Neural crest cell (in vitro differentiated cells): ENCODE measurements at regions not wholly inside any gene's neighbourhood (a gene's known extent, or its start where the extent isn't known, plus 50 kb on each side); places are given as distances from the start of the nearest gene placed in this dataset.
"Not testable (repeated sequence)": the region's sequence is repeated elsewhere in the genome, so short reads cannot be mapped to it uniquely, and the experiment has no call there.

ENCODE experiments used
- DNase-seq: peaks from one replicate; pipeline ENCODE4 v3.0.0; 2021; ENCODE audit warnings: low read depth, mixed read lengths, low spot score
- H3K27ac Mint-ChIP-seq: one replicate; pipeline ENCODE4 v1.8.0; 2021; ENCODE audit warnings: mild to moderate bottlenecking, mixed read lengths; ENCODE audit not compliant: unreplicated experiment
- H3K27me3 Mint-ChIP-seq: 2 replicates; pipeline ENCODE4 v1.8.0; 2021; ENCODE audit warnings: low read depth, mild to moderate bottlenecking, mixed read lengths
- H3K36me3 Mint-ChIP-seq: 2 replicates; pipeline ENCODE4 v1.8.0; 2021; ENCODE audit warnings: low read depth, mild to moderate bottlenecking, mixed read lengths
- H3K4me1 Mint-ChIP-seq: 2 replicates; pipeline ENCODE4 v1.8.0; 2021; ENCODE audit warnings: mixed read lengths
- H3K4me3 Mint-ChIP-seq: one replicate; pipeline ENCODE4 v1.8.0; 2021; ENCODE audit warnings: mild to moderate bottlenecking, mixed read lengths
- H3K9me3 Mint-ChIP-seq: 2 replicates; pipeline ENCODE4 v1.8.0; 2021; ENCODE audit warnings: mixed read lengths
- TF ChIP-seq, protein P1 (sequence below): fragments of 200-600 bp; sonication (generic); conservative IDR thresholded peaks from 2 replicates; pipeline ENCODE4 v1.5.0; 2021; ENCODE audit warnings: antibody characterized with exemption, mild to moderate bottlenecking

- Mint-ChIP-seq H3K36me3 (no peaks in the 10 kb centered on the region), H3K9me3 (no peaks in the 10 kb centered on the region), H3K27ac (no peak overlapping the region), H3K27me3 (no peaks in the 10 kb centered on the region), H3K4me3 (no peak overlapping the region), H3K4me1 (no peaks in the 10 kb centered on the region)
- TF ChIP-seq, protein P1, sequence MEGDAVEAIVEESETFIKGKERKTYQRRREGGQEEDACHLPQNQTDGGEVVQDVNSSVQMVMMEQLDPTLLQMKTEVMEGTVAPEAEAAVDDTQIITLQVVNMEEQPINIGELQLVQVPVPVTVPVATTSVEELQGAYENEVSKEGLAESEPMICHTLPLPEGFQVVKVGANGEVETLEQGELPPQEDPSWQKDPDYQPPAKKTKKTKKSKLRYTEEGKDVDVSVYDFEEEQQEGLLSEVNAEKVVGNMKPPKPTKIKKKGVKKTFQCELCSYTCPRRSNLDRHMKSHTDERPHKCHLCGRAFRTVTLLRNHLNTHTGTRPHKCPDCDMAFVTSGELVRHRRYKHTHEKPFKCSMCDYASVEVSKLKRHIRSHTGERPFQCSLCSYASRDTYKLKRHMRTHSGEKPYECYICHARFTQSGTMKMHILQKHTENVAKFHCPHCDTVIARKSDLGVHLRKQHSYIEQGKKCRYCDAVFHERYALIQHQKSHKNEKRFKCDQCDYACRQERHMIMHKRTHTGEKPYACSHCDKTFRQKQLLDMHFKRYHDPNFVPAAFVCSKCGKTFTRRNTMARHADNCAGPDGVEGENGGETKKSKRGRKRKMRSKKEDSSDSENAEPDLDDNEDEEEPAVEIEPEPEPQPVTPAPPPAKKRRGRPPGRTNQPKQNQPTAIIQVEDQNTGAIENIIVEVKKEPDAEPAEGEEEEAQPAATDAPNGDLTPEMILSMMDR, result no peak
- DNase-seq, result no peak
Observed at GRCh38 chr6:134806180-134806798, 143.6 kb downstream of the ALDH8A1 start.

DNA sequence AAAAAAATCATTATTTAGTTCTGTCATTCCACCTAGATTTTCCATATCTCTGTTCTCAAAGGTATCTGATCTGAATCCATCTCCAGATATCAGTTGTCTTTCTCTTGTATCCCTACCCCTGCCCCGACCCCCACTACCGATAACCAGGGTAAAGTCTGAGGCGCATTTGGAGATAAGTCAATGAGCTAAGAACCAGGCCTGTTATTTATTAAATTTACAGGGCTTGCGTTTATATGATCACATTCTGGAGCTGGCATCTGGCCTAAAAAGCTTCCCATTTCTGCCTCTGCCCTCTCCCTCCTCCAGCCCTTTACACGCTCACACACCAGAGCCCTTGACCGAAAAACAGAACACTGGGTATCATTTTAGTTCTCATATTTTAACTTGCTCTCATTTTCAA lies 144.7 kb downstream of the ALDH8A1 start:
- H3K36me3 Mint-ChIP-seq, result no peaks in the 10 kb centered on the region
- H3K4me1 Mint-ChIP-seq, result no peaks in the 10 kb centered on the region
- no peak overlapping the region for H3K4me3 Mint-ChIP-seq
- no peaks in the 10 kb centered on the region for H3K9me3 Mint-ChIP-seq
- no peaks in the 10 kb centered on the region for H3K27me3 Mint-ChIP-seq
- H3K27ac Mint-ChIP-seq, result no peak overlapping the region
- TF ChIP-seq, protein P1, result no peak
- no peak for DNase-seq

- not testable (repeated sequence) for H3K27ac Mint-ChIP-seq, H3K36me3 Mint-ChIP-seq, H3K4me1 Mint-ChIP-seq, H3K9me3 Mint-ChIP-seq, H3K27me3 Mint-ChIP-seq, H3K4me3 Mint-ChIP-seq, DNase-seq
Observed at GRCh38 chr6:134804311-134804710, 145.6 kb downstream of the ALDH8A1 start.

GRCh38 chr6:134802426-134803058 lies 147.4 kb downstream of the ALDH8A1 start:
- Mint-ChIP-seq H3K27ac (no peak overlapping the region), H3K4me3 (no peak overlapping the region), H3K9me3 (no peaks in the 10 kb centered on the region), H3K4me1 (no peaks in the 10 kb centered on the region), H3K27me3 (no peaks in the 10 kb centered on the region), H3K36me3 (no peaks in the 10 kb centered on the region)
- DNase-seq, result no peak
- TF ChIP-seq, protein P1, result no peak

DNA sequence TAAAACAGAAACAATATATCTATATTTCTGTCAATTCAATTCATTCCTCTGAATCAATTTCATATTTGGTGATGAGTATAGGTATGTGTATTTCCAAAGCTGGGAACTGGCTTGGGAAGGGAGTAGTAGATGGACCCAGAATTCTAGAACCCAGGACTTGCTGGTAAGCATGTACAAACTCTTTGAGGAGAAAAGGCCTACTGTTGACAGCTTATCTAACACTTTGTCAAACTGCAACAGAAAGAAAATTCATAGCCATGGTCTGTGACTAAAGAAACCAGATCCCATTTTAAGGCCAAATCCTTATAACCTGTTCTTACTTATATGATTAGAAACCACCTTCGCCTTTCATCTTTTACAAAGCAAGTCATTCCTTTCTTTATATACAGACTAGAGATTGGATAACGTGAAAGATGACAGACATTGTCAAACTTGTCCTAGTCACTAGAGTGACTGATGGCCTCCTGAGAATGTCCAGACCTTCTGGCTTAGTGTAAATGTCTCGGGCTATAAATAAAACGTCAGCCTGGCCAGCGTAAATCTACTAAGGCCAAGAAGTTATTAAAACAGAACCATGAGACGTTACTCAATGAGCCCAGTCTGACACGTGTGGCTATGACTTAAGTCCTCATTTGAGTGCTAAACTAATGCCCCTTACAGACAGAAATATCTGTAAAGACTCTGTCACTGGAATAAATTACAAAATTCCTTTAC lies 152.3 kb downstream of the ALDH8A1 start:
- Mint-ChIP-seq H3K27ac (no peak overlapping the region), H3K9me3 (peaks cover 15% of the 10 kb centered on the region), H3K36me3 (peaks cover 6% of the 10 kb centered on the region), H3K4me1 (peaks cover 5% of the 10 kb centered on the region), H3K4me3 (no peak overlapping the region), H3K27me3 (no peaks in the 10 kb centered on the region)
- TF ChIP-seq, protein P1, result no peak
- DNase-seq, result no peak

- Mint-ChIP-seq H3K9me3 (peaks cover 23% of the 10 kb centered on the region), H3K27ac (no peak overlapping the region), H3K36me3 (peaks cover 13% of the 10 kb centered on the region), H3K4me3 (no peak overlapping the region), H3K4me1 (peaks cover 5% of the 10 kb centered on the region), H3K27me3 (no peaks in the 10 kb centered on the region)
- no peak for DNase-seq
- TF ChIP-seq, protein P1, result no peak
Observed at GRCh38 chr6:134795691-134796090, 154.2 kb downstream of the ALDH8A1 start.
